GM23338 (cell line): ENCODE measurements at regions not wholly inside any gene's neighbourhood (a gene's known extent, or its start where the extent isn't known, plus 50 kb on each side); places are given as distances from the start of the nearest gene placed in this dataset.

ENCODE experiments used
- ATAC-seq: fragments of 200-7000 bp; cut with Tn5 transposase; 3 replicates; pipeline ENCODE4 v1.9.1; 2020
- DNase-seq: peaks from one replicate; pipeline ENCODE4 v3.0.0-alpha.2; 2015; ENCODE audit warnings: low spot score
- H2AFZ ChIP-seq: fragments of 200-600 bp; sonication (generic); 2 replicates; pipeline ENCODE4 v1.8.0; 2016; ENCODE audit warnings: antibody characterized with exemption, mild to moderate bottlenecking, moderate library complexity
- H3F3A ChIP-seq: fragments of 200-600 bp; sonication (generic); replicated peaks from 2 replicates; pipeline ENCODE4 v1.8.0; 2017; ENCODE audit warnings: antibody characterized with exemption, mixed run types, low read depth
- H3K27ac ChIP-seq: fragments of 200-600 bp; sonication (generic); 2 replicates; pipeline ENCODE4 v1.6.1; 2016; ENCODE audit warnings: low read depth
- H3K27me3 ChIP-seq: fragments of 200-600 bp; sonication (generic); 2 replicates; pipeline ENCODE4 v1.8.0; 2016; ENCODE audit warnings: mild to moderate bottlenecking, mixed run types, moderate library complexity; ENCODE audit not compliant: insufficient read depth
- H3K36me3 ChIP-seq: fragments of 200-600 bp; sonication (generic); 2 replicates; pipeline ENCODE4 v1.8.0; 2016; ENCODE audit warnings: mild to moderate bottlenecking; ENCODE audit not compliant: insufficient read depth
- H3K4me1 ChIP-seq: fragments of 200-600 bp; sonication (generic); 2 replicates; pipeline ENCODE4 v1.8.0; 2016; ENCODE audit warnings: mild to moderate bottlenecking, moderate library complexity; ENCODE audit not compliant: insufficient read depth
- H3K4me2 ChIP-seq: fragments of 200-600 bp; sonication (generic); 2 replicates; pipeline ENCODE4 v1.7.1; 2017; ENCODE audit warnings: mixed run types
- H3K4me3 ChIP-seq: fragments of 200-600 bp; sonication (generic); 2 replicates; pipeline ENCODE4 v1.6.1; 2016; ENCODE audit warnings: mixed run types
- H3K79me2 ChIP-seq: fragments of 200-600 bp; sonication (generic); replicated peaks from 2 replicates; pipeline ENCODE4 v1.8.0; 2017; ENCODE audit warnings: mild to moderate bottlenecking; ENCODE audit not compliant: insufficient read depth
- H3K9me2 ChIP-seq: fragments of 200-600 bp; sonication (generic); 2 replicates; pipeline ENCODE4 v1.8.0; 2017; ENCODE audit not compliant: insufficient read depth
- H4K20me1 ChIP-seq: fragments of 200-600 bp; sonication (generic); replicated peaks from 2 replicates; pipeline ENCODE4 v1.8.0; 2017; ENCODE audit warnings: mild to moderate bottlenecking; ENCODE audit not compliant: insufficient read depth
- H3K27ac Mint-ChIP-seq: 2 replicates; pipeline ENCODE4 v1.8.0; 2020; ENCODE audit warnings: inconsistent platforms, mild to moderate bottlenecking, moderate library complexity, mixed read lengths
- H3K27me3 Mint-ChIP-seq: 3 replicates; pipeline ENCODE4 v1.8.0; 2022; ENCODE audit warnings: low read depth, mild to moderate bottlenecking, moderate library complexity, mixed read lengths, inconsistent platforms; ENCODE audit not compliant: insufficient read depth, poor library complexity
- H3K36me3 Mint-ChIP-seq: 3 replicates; pipeline ENCODE4 v1.8.0; 2021; ENCODE audit warnings: low read depth, mild to moderate bottlenecking, inconsistent platforms, moderate library complexity, mixed read lengths
- H3K4me1 Mint-ChIP-seq: 3 replicates; pipeline ENCODE4 v1.8.0; 2020; ENCODE audit warnings: mild to moderate bottlenecking, inconsistent platforms, mixed read lengths
- H3K4me3 Mint-ChIP-seq: 3 replicates; pipeline ENCODE4 v1.8.0; 2021; ENCODE audit warnings: moderate library complexity, mild to moderate bottlenecking, inconsistent platforms, mixed read lengths
- H3K9me3 Mint-ChIP-seq: 3 replicates; pipeline ENCODE4 v1.8.0; 2020; ENCODE audit warnings: moderate library complexity, mild to moderate bottlenecking, inconsistent platforms, mixed read lengths
- CREB1 ChIP-seq: fragments of 250-450 bp; sonication (Bioruptor Pico); IDR thresholded peaks from 2 replicates; pipeline ENCODE4 v1.5.0; 2020; ENCODE audit warnings: low read depth, mild to moderate bottlenecking, moderate library complexity
- NANOG ChIP-seq: IDR thresholded peaks from 2 replicates; pipeline ENCODE4 v1.6.1; 2016; ENCODE audit warnings: antibody characterized with exemption, borderline replicate concordance
- TF ChIP-seq, protein P1 (sequence below): IDR thresholded peaks from one replicate; pipeline ENCODE4 v1.6.1; 2018; ENCODE audit warnings: antibody characterized with exemption; ENCODE audit not compliant: unreplicated experiment
- TF ChIP-seq, protein P2 (sequence below), 2 experiments: fragments of 200-600 bp in 1 of 2; sonication (generic) in 1 of 2; conservative IDR thresholded peaks; 2 replicates each; pipeline versions ENCODE4 v1.5.1 to v1.6.1; 2016 to 2017; ENCODE audit warnings: antibody characterized with exemption in 2 of 2, low read depth in 2 of 2, mild to moderate bottlenecking in 2 of 2, moderate library complexity in 1 of 2

DNA sequence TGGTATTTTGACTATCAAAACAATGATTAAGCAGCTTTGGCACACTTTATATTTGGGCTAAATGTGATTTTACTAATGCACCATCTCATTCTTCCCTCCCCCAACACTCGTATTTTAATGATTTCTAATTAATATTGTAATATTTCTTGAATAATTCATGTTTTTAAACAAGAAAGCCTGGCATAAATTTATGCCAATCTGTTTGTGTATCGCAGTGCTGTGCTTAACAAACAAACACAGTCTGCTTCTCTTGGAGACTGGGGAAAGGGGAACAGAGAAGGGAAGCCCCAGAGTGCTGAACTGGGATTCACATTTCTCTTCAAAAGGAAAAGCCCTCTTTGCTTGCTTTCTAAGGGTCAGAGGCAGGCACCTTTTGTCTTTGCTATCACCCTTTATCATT is 496.9 kb upstream of the STXBP6 start (continued):
- TF ChIP-seq, protein P1, sequence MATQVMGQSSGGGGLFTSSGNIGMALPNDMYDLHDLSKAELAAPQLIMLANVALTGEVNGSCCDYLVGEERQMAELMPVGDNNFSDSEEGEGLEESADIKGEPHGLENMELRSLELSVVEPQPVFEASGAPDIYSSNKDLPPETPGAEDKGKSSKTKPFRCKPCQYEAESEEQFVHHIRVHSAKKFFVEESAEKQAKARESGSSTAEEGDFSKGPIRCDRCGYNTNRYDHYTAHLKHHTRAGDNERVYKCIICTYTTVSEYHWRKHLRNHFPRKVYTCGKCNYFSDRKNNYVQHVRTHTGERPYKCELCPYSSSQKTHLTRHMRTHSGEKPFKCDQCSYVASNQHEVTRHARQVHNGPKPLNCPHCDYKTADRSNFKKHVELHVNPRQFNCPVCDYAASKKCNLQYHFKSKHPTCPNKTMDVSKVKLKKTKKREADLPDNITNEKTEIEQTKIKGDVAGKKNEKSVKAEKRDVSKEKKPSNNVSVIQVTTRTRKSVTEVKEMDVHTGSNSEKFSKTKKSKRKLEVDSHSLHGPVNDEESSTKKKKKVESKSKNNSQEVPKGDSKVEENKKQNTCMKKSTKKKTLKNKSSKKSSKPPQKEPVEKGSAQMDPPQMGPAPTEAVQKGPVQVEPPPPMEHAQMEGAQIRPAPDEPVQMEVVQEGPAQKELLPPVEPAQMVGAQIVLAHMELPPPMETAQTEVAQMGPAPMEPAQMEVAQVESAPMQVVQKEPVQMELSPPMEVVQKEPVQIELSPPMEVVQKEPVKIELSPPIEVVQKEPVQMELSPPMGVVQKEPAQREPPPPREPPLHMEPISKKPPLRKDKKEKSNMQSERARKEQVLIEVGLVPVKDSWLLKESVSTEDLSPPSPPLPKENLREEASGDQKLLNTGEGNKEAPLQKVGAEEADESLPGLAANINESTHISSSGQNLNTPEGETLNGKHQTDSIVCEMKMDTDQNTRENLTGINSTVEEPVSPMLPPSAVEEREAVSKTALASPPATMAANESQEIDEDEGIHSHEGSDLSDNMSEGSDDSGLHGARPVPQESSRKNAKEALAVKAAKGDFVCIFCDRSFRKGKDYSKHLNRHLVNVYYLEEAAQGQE = no peak
- TF ChIP-seq NANOG (no peak), CREB1 (CRISPR knock-in tag) (no peak)

DNA sequence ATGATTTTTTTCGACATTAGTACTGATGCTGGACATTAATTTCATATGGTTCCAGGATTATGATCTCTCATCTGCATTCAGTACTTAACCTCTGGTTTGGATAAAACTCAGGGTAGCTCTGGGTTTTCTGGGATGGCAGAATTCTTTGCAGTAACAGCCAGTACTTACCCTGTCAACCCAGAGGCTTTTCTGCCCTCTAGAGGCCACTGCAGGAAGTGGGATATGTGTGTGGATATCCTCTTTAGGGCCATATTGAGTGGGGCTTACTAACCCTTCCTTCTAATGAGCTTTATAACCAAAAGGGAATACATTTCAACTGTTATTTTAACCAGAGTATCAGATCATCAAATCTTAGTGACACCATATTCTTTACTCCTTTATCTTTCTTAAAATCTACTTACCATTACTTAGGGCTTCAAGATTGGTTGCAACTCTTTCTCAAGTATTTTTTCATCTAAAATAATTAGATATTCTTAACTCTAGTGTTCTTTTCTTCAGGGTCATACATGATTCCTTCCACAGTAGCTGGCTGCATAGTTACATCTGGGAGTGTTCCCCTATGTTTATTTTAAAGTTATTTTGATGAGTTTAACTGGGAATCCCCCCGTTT is 488.0 kb upstream of the STXBP6 start:
- DNase-seq (peak; percentile 82), ATAC-seq (peak; percentile 95)
- H3K9me3 Mint-ChIP-seq = peaks cover 3% of the 10 kb centered on the region; the same call in 2 of the 3 replicates
- Histone ChIP-seq H3K36me3 (no peaks in the 10 kb centered on the region), H3K9me2 (0 out of 2 replicates have a peak, but pooled peaks cover 8% of the 10 kb centered on the region), H3K27me3 (no peaks in the 10 kb centered on the region), H2AFZ (no peak overlapping the region), H3F3A (no peaks in the 10 kb centered on the region), H3K4me3 (no peak overlapping the region), H3K4me1 (no peaks in the 10 kb centered on the region), H3K79me2 (no peaks in the 10 kb centered on the region), H4K20me1 (no peaks in the 10 kb centered on the region), H3K27ac (no peak overlapping the region), H3K4me2 (no peak overlapping the region)
- no peak overlapping the region for H3K4me3 Mint-ChIP-seq
- no peaks in the 10 kb centered on the region for H3K27me3 Mint-ChIP-seq
- H3K36me3 Mint-ChIP-seq = peaks cover 4% of the 10 kb centered on the region; the same call in 1 of the 3 replicates
- TF ChIP-seq, protein P1 = no peak
- TF ChIP-seq, protein P2, sequence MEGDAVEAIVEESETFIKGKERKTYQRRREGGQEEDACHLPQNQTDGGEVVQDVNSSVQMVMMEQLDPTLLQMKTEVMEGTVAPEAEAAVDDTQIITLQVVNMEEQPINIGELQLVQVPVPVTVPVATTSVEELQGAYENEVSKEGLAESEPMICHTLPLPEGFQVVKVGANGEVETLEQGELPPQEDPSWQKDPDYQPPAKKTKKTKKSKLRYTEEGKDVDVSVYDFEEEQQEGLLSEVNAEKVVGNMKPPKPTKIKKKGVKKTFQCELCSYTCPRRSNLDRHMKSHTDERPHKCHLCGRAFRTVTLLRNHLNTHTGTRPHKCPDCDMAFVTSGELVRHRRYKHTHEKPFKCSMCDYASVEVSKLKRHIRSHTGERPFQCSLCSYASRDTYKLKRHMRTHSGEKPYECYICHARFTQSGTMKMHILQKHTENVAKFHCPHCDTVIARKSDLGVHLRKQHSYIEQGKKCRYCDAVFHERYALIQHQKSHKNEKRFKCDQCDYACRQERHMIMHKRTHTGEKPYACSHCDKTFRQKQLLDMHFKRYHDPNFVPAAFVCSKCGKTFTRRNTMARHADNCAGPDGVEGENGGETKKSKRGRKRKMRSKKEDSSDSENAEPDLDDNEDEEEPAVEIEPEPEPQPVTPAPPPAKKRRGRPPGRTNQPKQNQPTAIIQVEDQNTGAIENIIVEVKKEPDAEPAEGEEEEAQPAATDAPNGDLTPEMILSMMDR (conservative IDR thresholded peaks at IDR 0.05; ENCODE audit: low read depth in 2 of 2) = peak; percentile 78 to 84
- no peak for TF ChIP-seq CREB1 (CRISPR knock-in tag)
- H3K4me1 Mint-ChIP-seq = no peaks in the 10 kb centered on the region
- no peak overlapping the region for H3K27ac Mint-ChIP-seq
